ENCODE measurements at regions not wholly inside any gene's neighbourhood (a gene's known extent, or its start where the extent isn't known, plus 50 kb on each side); places are given as distances from the start of the nearest gene placed in this dataset.

DNA sequence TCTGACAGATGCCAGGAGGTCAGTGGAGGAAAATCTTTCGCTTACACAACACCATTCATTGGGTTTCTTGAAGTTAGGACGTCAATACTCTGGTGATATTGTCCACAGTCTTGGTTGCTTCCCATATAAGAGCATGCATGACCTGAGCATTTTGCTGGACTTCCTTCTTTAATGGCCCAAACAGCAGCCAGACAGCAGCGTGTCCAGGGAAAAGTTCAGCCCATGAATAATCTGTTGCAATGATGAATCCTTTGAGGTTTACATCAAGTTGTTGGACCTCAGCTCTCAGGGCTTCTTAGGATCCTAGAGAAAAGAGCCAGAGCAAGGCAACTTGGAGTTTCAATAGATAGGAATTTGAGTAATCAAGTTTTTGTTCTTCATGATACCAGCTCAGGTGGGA is 155.6 kb upstream of the MGAT5 start:
- no peak overlapping the region for H3K56ac ChIP-seq (ENCODE audit: extremely low read depth, insufficient read depth, low read length)
- H2BK15ac ChIP-seq (ENCODE audit: low read depth, low read length), result no peak overlapping the region
- no peak overlapping the region for H3K14ac ChIP-seq (replicated peaks; ENCODE audit: low read depth, low read length)
- no peak overlapping the region; the same call in 1 of the 2 replicates for H2BK20ac ChIP-seq (ENCODE audit: low read depth, low read length)
- H3K4me2 ChIP-seq (ENCODE audit: low read depth, low read length), result no peak overlapping the region
- no peak overlapping the region for H2AFZ ChIP-seq (replicated peaks; ENCODE audit: low read length, poor library complexity)
- H3K27me3 ChIP-seq (ENCODE audit: control insufficient read depth, insufficient read depth, low read length), result no peaks in the 10 kb centered on the region
- H3K36me3 ChIP-seq (ENCODE audit: control insufficient read depth, insufficient read depth, low read length), result no peaks in the 10 kb centered on the region
- H3K9ac ChIP-seq (ENCODE audit: low read depth, low read length), result no peak overlapping the region
- in situ Hi-C loops (cut with MboI; ENCODE audit: low sequenced_read_pairs), result no loop called here
- H2BK120ac ChIP-seq (ENCODE audit: low read depth, low read length), result no peak overlapping the region
- no peak overlapping the region for H3K4ac ChIP-seq (ENCODE audit: low read depth, low read length)
- no peak for DNase-seq
- dilution Hi-C loops (cut with HindIII; ENCODE audit: low sequenced_read_pairs, unreplicated experiment), result no loop called here
- WGBS, 2 experiments (ENCODE audit: extremely low coverage in 2 of 2, insufficient read length in 1 of 2), result no CpG with 5 or more reads among the region's 3 CpGs
- no peak; the same call in 1 of the 2 replicates for ATAC-seq (ENCODE audit: low read depth)
- no peak overlapping the region for H4K5ac ChIP-seq (ENCODE audit: low read depth, low read length)
- no peak overlapping the region for H2AK9ac ChIP-seq (replicated peaks; ENCODE audit: low read depth, low read length, poor library complexity)
- no peak overlapping the region for H3K23ac ChIP-seq (ENCODE audit: low read depth, low read length)
- no peak overlapping the region for H2AK5ac ChIP-seq (ENCODE audit: low read depth, low read length)
- no peak overlapping the region for H4K91ac ChIP-seq (ENCODE audit: insufficient read depth, low read depth, low read length)
- H2BK5ac ChIP-seq (ENCODE audit: low read depth, low read length, poor library complexity, severe bottlenecking), result no peak overlapping the region
- ChIA-PET CTCF (no interaction called here), POLR2A (ENCODE audit: unreplicated experiment) (no interaction called here)
- TF ChIP-seq CEBPB (IDR thresholded peaks at IDR 0.05; ENCODE audit: low read depth, low read length) (no peak), RAD21 (IDR thresholded peaks at IDR 0.05; ENCODE audit: low read length) (no peak), RCOR1 (IDR thresholded peaks at IDR 0.05; ENCODE audit: insufficient replicate concordance, low read length) (no peak), POLR2A (IDR thresholded peaks at IDR 0.05; ENCODE audit: low read depth, low read length) (no peak), CHD1 (IDR thresholded peaks at IDR 0.05; ENCODE audit: low read depth, low read length) (no peak), FOS (IDR thresholded peaks at IDR 0.05; ENCODE audit: low read depth, low read length) (no peak), RFX5 (IDR thresholded peaks at IDR 0.05; ENCODE audit: low read depth, low read length) (no peak)
- TF ChIP-seq, protein P1, sequence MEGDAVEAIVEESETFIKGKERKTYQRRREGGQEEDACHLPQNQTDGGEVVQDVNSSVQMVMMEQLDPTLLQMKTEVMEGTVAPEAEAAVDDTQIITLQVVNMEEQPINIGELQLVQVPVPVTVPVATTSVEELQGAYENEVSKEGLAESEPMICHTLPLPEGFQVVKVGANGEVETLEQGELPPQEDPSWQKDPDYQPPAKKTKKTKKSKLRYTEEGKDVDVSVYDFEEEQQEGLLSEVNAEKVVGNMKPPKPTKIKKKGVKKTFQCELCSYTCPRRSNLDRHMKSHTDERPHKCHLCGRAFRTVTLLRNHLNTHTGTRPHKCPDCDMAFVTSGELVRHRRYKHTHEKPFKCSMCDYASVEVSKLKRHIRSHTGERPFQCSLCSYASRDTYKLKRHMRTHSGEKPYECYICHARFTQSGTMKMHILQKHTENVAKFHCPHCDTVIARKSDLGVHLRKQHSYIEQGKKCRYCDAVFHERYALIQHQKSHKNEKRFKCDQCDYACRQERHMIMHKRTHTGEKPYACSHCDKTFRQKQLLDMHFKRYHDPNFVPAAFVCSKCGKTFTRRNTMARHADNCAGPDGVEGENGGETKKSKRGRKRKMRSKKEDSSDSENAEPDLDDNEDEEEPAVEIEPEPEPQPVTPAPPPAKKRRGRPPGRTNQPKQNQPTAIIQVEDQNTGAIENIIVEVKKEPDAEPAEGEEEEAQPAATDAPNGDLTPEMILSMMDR (conservative IDR thresholded peaks at IDR 0.05; ENCODE audit: low read depth, low read length), result no peak
- TF ChIP-seq, protein P2, sequence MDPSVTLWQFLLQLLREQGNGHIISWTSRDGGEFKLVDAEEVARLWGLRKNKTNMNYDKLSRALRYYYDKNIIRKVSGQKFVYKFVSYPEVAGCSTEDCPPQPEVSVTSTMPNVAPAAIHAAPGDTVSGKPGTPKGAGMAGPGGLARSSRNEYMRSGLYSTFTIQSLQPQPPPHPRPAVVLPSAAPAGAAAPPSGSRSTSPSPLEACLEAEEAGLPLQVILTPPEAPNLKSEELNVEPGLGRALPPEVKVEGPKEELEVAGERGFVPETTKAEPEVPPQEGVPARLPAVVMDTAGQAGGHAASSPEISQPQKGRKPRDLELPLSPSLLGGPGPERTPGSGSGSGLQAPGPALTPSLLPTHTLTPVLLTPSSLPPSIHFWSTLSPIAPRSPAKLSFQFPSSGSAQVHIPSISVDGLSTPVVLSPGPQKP (IDR thresholded peaks at IDR 0.05; ENCODE audit: borderline replicate concordance, low read depth, low read length), result no peak
- TF ChIP-seq, protein P3, sequence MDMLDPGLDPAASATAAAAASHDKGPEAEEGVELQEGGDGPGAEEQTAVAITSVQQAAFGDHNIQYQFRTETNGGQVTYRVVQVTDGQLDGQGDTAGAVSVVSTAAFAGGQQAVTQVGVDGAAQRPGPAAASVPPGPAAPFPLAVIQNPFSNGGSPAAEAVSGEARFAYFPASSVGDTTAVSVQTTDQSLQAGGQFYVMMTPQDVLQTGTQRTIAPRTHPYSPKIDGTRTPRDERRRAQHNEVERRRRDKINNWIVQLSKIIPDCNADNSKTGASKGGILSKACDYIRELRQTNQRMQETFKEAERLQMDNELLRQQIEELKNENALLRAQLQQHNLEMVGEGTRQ (IDR thresholded peaks at IDR 0.05; ENCODE audit: low read depth, low read length), result no peak
- H4K20me1 ChIP-seq (ENCODE audit: insufficient read depth, low read length), result no peaks in the 10 kb centered on the region
- H3K4me1 ChIP-seq (ENCODE audit: control insufficient read depth, insufficient read depth, low read length), result no peaks in the 10 kb centered on the region; the same call in 1 of the 2 replicates
- no peaks in the 10 kb centered on the region; the same call in 1 of the 2 replicates for H3K9me1 ChIP-seq (ENCODE audit: insufficient read depth, low read length)
- BruUV-seq (replicated peaks), result no TSS peak
- H3K4me3 ChIP-seq (ENCODE audit: insufficient read depth, low read depth, low read length), result no peak overlapping the region
- no peak overlapping the region for H4K8ac ChIP-seq (ENCODE audit: low read depth in 2 of 2, low read length in 2 of 2)
- H3K27ac ChIP-seq (ENCODE audit: insufficient read depth, low read length), result no peak overlapping the region
- intact Hi-C loops (cut with micrococcal nuclease), result loop anchor here (5.0 kb wide), 1 partner anchor 71 kb away; no protein-coding TSS in a partner anchor
- no peaks in the 10 kb centered on the region for H3K79me1 ChIP-seq (ENCODE audit: low read depth in 1 of 2, low read length in 2 of 2)
- no peak overlapping the region; the same call in 1 of the 2 replicates for H3K18ac ChIP-seq (ENCODE audit: low read depth, low read length)
- peaks cover 3% of the 10 kb centered on the region for H3K9me3 ChIP-seq (ENCODE audit: control insufficient read depth, insufficient read depth, low read length)
